Right atrium auricular region (tissue), 2 donors: ENCODE measurements at regions not wholly inside any gene's neighbourhood (a gene's known extent, or its start where the extent isn't known, plus 50 kb on each side); places are given as distances from the start of the nearest gene placed in this dataset.

Experiments used
- DNase-seq: peaks from one replicate; pipeline ENCODE4 v3.0.0-alpha.2; 2019; ENCODE audit warnings: low spot score
- H3K27ac ChIP-seq, 2 donors: fragments of 200-600 bp; sonication (generic); 1 replicate in 1 of 2; 2 replicates in 1 of 2; pipeline ENCODE4 v1.5.1; 2016 to 2019
- H3K27me3 ChIP-seq, 2 donors: fragments of 200-600 bp; sonication (generic); one replicate each; pipeline versions ENCODE4 v1.5.1 to v1.6.0; 2017 to 2019
- H3K36me3 ChIP-seq: fragments of 200-600 bp; sonication (generic); one replicate; pipeline ENCODE4 v1.5.1; 2016
- H3K4me1 ChIP-seq, 2 donors: fragments of 200-600 bp; sonication (generic); one replicate each; pipeline versions ENCODE4 v1.5.1 to v1.6.0; 2017 to 2019
- H3K4me3 ChIP-seq, 2 donors: fragments of 200-600 bp; sonication (generic); 1 replicate in 1 of 2; 2 replicates in 1 of 2; pipeline ENCODE4 v1.5.1; 2017 to 2019; ENCODE audit warnings: mild to moderate bottlenecking in 1 of 2, moderate library complexity in 1 of 2
- H3K9me3 ChIP-seq, 2 donors: fragments of 200-600 bp; sonication (generic); one replicate each; pipeline ENCODE4 v1.5.1; 2019
- CTCF ChIP-seq, 2 donors: fragments of 200-600 bp; sonication (generic); IDR thresholded peaks; one replicate each; pipeline ENCODE4 v1.5.1; 2019; ENCODE audit warnings: antibody characterized with exemption in 2 of 2

DNA sequence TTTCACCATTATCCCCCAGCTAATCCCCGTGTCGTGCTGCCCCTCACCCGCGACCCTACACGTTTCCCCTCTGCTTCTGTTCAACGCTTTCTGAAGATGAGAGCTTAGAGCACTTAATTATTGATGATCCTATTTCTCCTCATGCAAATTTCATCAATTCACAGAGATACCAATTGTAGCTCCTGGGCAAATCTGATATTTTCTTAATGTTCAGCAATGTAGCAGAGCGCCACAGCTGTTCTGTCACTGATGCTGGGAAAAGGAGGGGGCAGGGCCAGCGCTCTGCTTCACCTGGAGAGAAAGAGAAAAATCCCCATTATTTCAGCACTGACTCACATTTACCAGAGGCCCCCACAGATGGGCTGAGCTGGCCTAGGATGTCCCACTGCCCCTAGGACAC lies 121.2 kb downstream of the TTLL2 start:
- TF ChIP-seq CTCF (IDR thresholded peaks at IDR 0.05): no peak
- no peaks in the 10 kb centered on the region for H3K4me1 ChIP-seq
- H3K4me3 ChIP-seq: no peak overlapping the region
- H3K27me3 ChIP-seq: no peaks in the 10 kb centered on the region
- H3K27ac ChIP-seq: no peak overlapping the region
- H3K36me3 ChIP-seq: no peaks in the 10 kb centered on the region
- DNase-seq: no peak
- H3K9me3 ChIP-seq: no peaks in the 10 kb centered on the region

GRCh38 chr6:167446971-167447370 lies 122.1 kb downstream of the TTLL2 start:
- Histone ChIP-seq H3K9me3 (no peaks in the 10 kb centered on the region), H3K27me3 (no peaks in the 10 kb centered on the region), H3K4me1 (no peaks in the 10 kb centered on the region), H3K4me3 (no peak overlapping the region), H3K36me3 (no peaks in the 10 kb centered on the region), H3K27ac (no peak overlapping the region)
- DNase-seq: no peak
- no peak for TF ChIP-seq CTCF (IDR thresholded peaks at IDR 0.05)

- no peaks in the 10 kb centered on the region for H3K36me3 ChIP-seq
These were observed 123.5 kb downstream of the TTLL2 start for GRCh38 chr6:167448378-167448777.

GRCh38 chr6:167449094-167449861 lies 124.4 kb downstream of the TTLL2 start:
- no peak for TF ChIP-seq CTCF (IDR thresholded peaks at IDR 0.05)
- H3K4me1 ChIP-seq: no peaks in the 10 kb centered on the region
- H3K36me3 ChIP-seq: no peaks in the 10 kb centered on the region
- H3K27me3 ChIP-seq: no peaks in the 10 kb centered on the region
- H3K27ac ChIP-seq: no peak overlapping the region
- H3K4me3 ChIP-seq: no peak overlapping the region
- no peak for DNase-seq
- no peaks in the 10 kb centered on the region for H3K9me3 ChIP-seq

More at GRCh38 chr6:167448378-167448777, 123.5 kb downstream of the TTLL2 start:
- no peak overlapping the region for H3K27ac ChIP-seq
- no peaks in the 10 kb centered on the region for H3K27me3 ChIP-seq
- no peak for TF ChIP-seq CTCF (IDR thresholded peaks at IDR 0.05)
- H3K9me3 ChIP-seq: no peaks in the 10 kb centered on the region
- no peaks in the 10 kb centered on the region for H3K4me1 ChIP-seq
- H3K4me3 ChIP-seq: no peak overlapping the region
- peak; percentile 52 for DNase-seq

DNA sequence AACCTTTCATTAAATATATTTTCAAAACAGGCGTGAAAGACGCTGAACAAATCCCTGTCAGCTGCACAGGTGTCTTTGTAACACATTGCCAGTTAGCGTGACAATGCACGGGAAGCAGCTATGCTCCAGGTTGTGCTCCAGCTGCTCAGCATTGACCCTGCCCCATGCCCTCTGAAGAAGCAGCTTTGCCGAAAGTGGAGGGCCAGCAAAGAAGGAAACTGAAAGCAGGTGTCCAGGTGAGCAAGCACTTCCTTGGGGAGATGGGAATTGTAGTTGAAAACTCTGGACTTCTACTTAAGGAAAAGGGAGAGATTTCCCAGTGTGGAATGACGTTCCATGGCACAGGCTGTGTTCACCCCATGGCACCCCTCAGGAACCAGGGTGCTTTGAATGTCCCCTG lies 125.7 kb downstream of the TTLL2 start:
- Histone ChIP-seq H3K27me3 (no peaks in the 10 kb centered on the region), H3K4me3 (no peak overlapping the region), H3K36me3 (no peaks in the 10 kb centered on the region), H3K4me1 (no peaks in the 10 kb centered on the region), H3K27ac (no peak overlapping the region), H3K9me3 (no peaks in the 10 kb centered on the region)
- no peak for TF ChIP-seq CTCF (IDR thresholded peaks at IDR 0.05)
- DNase-seq: peak; percentile 50
